GM12872 (cell line): ENCODE measurements at regions not wholly inside any gene's neighbourhood (a gene's known extent, or its start where the extent isn't known, plus 50 kb on each side); places are given as distances from the start of the nearest gene placed in this dataset.

ENCODE experiments used
- CTCF ChIP-seq: IDR thresholded peaks from 3 replicates; pipeline ENCODE4 v1.5.1; 2011; ENCODE audit warnings: low read depth, mild to moderate bottlenecking, low read length, moderate library complexity; ENCODE audit not compliant: insufficient read depth

GRCh38 chr20:11315525-11315924 lies 602.2 kb upstream of the BTBD3 start:
- TF ChIP-seq CTCF, result no peak

GRCh38 chr20:11316244-11316643 lies 601.4 kb upstream of the BTBD3 start:
- TF ChIP-seq CTCF, result no peak

GRCh38 chr20:11320033-11320432 lies 597.7 kb upstream of the BTBD3 start:
- no peak for TF ChIP-seq CTCF

GRCh38 chr20:11323816-11324215 lies 593.9 kb upstream of the BTBD3 start:
- TF ChIP-seq CTCF, result no peak

- no peak for TF ChIP-seq CTCF
These were observed 592.7 kb upstream of the BTBD3 start for GRCh38 chr20:11324990-11325389.

GRCh38 chr20:11328839-11329238 lies 588.9 kb upstream of the BTBD3 start:
- TF ChIP-seq CTCF, result no peak

- TF ChIP-seq CTCF, result no peak
These were observed 588.4 kb upstream of the BTBD3 start for GRCh38 chr20:11329271-11329670.

- no peak for TF ChIP-seq CTCF
These were observed 586.6 kb upstream of the BTBD3 start for GRCh38 chr20:11331096-11331495.
